Transverse colon (tissue), 3 donors: ENCODE measurements at regions not wholly inside any gene's neighbourhood (a gene's known extent, or its start where the extent isn't known, plus 50 kb on each side); places are given as distances from the start of the nearest gene placed in this dataset.

Experiments used
- EP300 ChIP-seq: sonication (generic); formaldehyde crosslinking; IDR thresholded peaks from one replicate; pipeline ENCODE4 v1.6.1; 2017; ENCODE audit warnings: antibody characterized with exemption, low read depth
- POLR2A ChIP-seq: fragments of 450-650 bp; IDR thresholded peaks from one replicate; pipeline ENCODE4 v1.6.1; 2016; ENCODE audit warnings: antibody characterized with exemption, mild to moderate bottlenecking, moderate library complexity
- TF ChIP-seq, protein P1 (sequence below), 5 experiments: fragments of 200-600 bp in 3 of 5; fragments of 450-650 bp in 2 of 5; sonication (generic) in 3 of 5; IDR thresholded peaks; 1 replicate in 2 of 5; 2 replicates in 3 of 5; pipeline ENCODE4 v1.5.1; 2016 to 2017; ENCODE audit warnings: antibody characterized with exemption in 5 of 5, inconsistent platforms in 3 of 5, mild to moderate bottlenecking in 2 of 5, moderate library complexity in 1 of 5

GRCh38 chrX:20672476-20672875 is 405.8 kb upstream of the RPS6KA3 start:
- TF ChIP-seq, protein P1, sequence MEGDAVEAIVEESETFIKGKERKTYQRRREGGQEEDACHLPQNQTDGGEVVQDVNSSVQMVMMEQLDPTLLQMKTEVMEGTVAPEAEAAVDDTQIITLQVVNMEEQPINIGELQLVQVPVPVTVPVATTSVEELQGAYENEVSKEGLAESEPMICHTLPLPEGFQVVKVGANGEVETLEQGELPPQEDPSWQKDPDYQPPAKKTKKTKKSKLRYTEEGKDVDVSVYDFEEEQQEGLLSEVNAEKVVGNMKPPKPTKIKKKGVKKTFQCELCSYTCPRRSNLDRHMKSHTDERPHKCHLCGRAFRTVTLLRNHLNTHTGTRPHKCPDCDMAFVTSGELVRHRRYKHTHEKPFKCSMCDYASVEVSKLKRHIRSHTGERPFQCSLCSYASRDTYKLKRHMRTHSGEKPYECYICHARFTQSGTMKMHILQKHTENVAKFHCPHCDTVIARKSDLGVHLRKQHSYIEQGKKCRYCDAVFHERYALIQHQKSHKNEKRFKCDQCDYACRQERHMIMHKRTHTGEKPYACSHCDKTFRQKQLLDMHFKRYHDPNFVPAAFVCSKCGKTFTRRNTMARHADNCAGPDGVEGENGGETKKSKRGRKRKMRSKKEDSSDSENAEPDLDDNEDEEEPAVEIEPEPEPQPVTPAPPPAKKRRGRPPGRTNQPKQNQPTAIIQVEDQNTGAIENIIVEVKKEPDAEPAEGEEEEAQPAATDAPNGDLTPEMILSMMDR (IDR thresholded peaks at IDR 0.05) = no peak
- TF ChIP-seq POLR2A (no peak), EP300 (no peak)
